H1 (cell line): ENCODE measurements at regions not wholly inside any gene's neighbourhood (a gene's known extent, or its start where the extent isn't known, plus 50 kb on each side); places are given as distances from the start of the nearest gene placed in this dataset.

Source experiments
- CTCF ChIA-PET: fragments of 300-600 bp; sonication (Branson Sonifier 250); formaldehyde crosslinking; loops from one replicate; lab custom pipeline; 2021; ENCODE audit not compliant: partially characterized antibody; lab: Charles Lee
- POLR2A ChIA-PET: fragments of 300-600 bp; sonication (Branson Sonifier 250); formaldehyde crosslinking; loops from one replicate; lab custom pipeline; 2021; ENCODE audit warnings: inconsistent platforms; ENCODE audit not compliant: partially characterized antibody; lab: Charles Lee
- DNase-seq, 2 experiments: peaks; one replicate each; pipeline versions ENCODE4 v3.0.0 to v3.0.0-alpha.2; 2010 to 2022; ENCODE audit warnings: low spot score in 2 of 2, low read depth in 1 of 2, mixed read lengths in 1 of 2
- FAIRE-seq: peaks from 2 replicates; lab custom pipeline; 2011; peaks lifted over from hg19 to GRCh38; lab: Jason Lieb, UNC
- H2AFZ ChIP-seq: 2 replicates; pipeline ENCODE4 v1.8.1; 2012; ENCODE audit warnings: low read length, inconsistent platforms
- H2AK5ac ChIP-seq: 2 replicates; pipeline ENCODE4 v1.6.1; 2013; ENCODE audit warnings: low read depth, low read length
- H2BK120ac ChIP-seq: replicated peaks from 2 replicates; pipeline ENCODE3; 2013; ENCODE audit warnings: low read depth, low read length, inconsistent platforms
- H2BK12ac ChIP-seq: 2 replicates; pipeline ENCODE4 v1.6.1; 2013; ENCODE audit warnings: low read depth, low read length
- H2BK15ac ChIP-seq: 2 replicates; pipeline ENCODE4 v1.6.1; 2013; ENCODE audit warnings: low read length
- H2BK20ac ChIP-seq: 2 replicates; pipeline ENCODE4 v1.6.1; 2013; ENCODE audit warnings: low read length
- H2BK5ac ChIP-seq: 2 replicates; pipeline ENCODE4 v1.6.1; 2013; ENCODE audit warnings: low read depth, low read length
- H3K14ac ChIP-seq: 2 replicates; pipeline ENCODE4 v1.6.1; 2013; ENCODE audit warnings: inconsistent platforms; ENCODE audit not compliant: insufficient read length
- H3K18ac ChIP-seq: 2 replicates; pipeline ENCODE4 v1.6.1; 2013; ENCODE audit warnings: low read length; ENCODE audit errors: extremely low read depth
- H3K23ac ChIP-seq: 2 replicates; pipeline ENCODE4 v1.6.1; 2013; ENCODE audit warnings: inconsistent platforms; ENCODE audit not compliant: insufficient read length
- H3K23me2 ChIP-seq: 2 replicates; pipeline ENCODE4 v1.6.1; 2013; ENCODE audit warnings: low read depth, low read length
- H3K27ac ChIP-seq: 2 replicates; pipeline ENCODE4 v1.6.1; 2011; ENCODE audit warnings: low read depth, low read length, inconsistent platforms
- H3K27me3 ChIP-seq, 4 experiments: replicated peaks in 1 of 4; 1 replicate in 1 of 4; 2 replicates in 3 of 4; pipeline versions ENCODE4 v1.6.1 to v1.8.1; 2011 to 2013; ENCODE audit warnings: low read length in 3 of 4, mild to moderate bottlenecking in 3 of 4, inconsistent platforms in 2 of 4, mixed read lengths in 2 of 4, moderate library complexity in 1 of 4; ENCODE audit not compliant: control insufficient read depth in 3 of 4, insufficient read depth in 3 of 4; ENCODE audit errors: extremely low read depth in 1 of 4
- H3K36me3 ChIP-seq, 4 experiments: 2 replicates each; pipeline versions ENCODE4 v1.6.1 to v1.8.1; 2011 to 2013; ENCODE audit warnings: mild to moderate bottlenecking in 4 of 4, low read length in 3 of 4, moderate library complexity in 2 of 4, control low read depth in 1 of 4, inconsistent platforms in 1 of 4; ENCODE audit not compliant: insufficient read depth in 4 of 4, control insufficient read depth in 2 of 4
- H3K4ac ChIP-seq: replicated peaks from 2 replicates; pipeline ENCODE3; 2013; ENCODE audit warnings: low read length, low read depth, mixed read lengths, inconsistent platforms; ENCODE audit not compliant: insufficient read length
- H3K4me1 ChIP-seq, 4 experiments: replicated peaks in 1 of 4; 1 replicate in 1 of 4; 2 replicates in 3 of 4; pipeline versions ENCODE4 v1.6.1 to v1.8.1; 2011 to 2013; ENCODE audit warnings: low read length in 3 of 4, inconsistent platforms in 2 of 4, mixed read lengths in 1 of 4; ENCODE audit not compliant: insufficient read depth in 4 of 4, control insufficient read depth in 3 of 4
- H3K4me2 ChIP-seq, 2 experiments: 2 replicates each; pipeline versions ENCODE4 v1.6.1 to v1.8.1; 2011 to 2013; ENCODE audit warnings: low read depth in 2 of 2, low read length in 2 of 2, control low read depth in 1 of 2, inconsistent platforms in 1 of 2, mild to moderate bottlenecking in 1 of 2; ENCODE audit not compliant: insufficient read depth in 1 of 2
- H3K4me3 ChIP-seq, 4 experiments: fragments of 200-600, 300-600 bp in 1 of 4; sonication (generic), shearing (Covaris generic), sonication (Bioruptor Twin) in 1 of 4; 2 replicates each; pipeline versions ENCODE4 v1.5.1 to v1.8.1; 2011 to 2016; ENCODE audit warnings: low read length in 4 of 4, low read depth in 3 of 4, control low read depth in 2 of 4, inconsistent platforms in 2 of 4, mild to moderate bottlenecking in 2 of 4, mixed read lengths in 1 of 4, moderate library complexity in 1 of 4; ENCODE audit not compliant: insufficient read depth in 2 of 4; ENCODE audit errors: extremely low read depth in 1 of 4
- H3K56ac ChIP-seq: replicated peaks from 2 replicates; pipeline ENCODE3; 2013; ENCODE audit warnings: low read depth, mild to moderate bottlenecking, mixed read lengths, low read length, inconsistent platforms; ENCODE audit not compliant: insufficient read length
- H3K79me1 ChIP-seq: 2 replicates; pipeline ENCODE4 v1.6.1; 2013; ENCODE audit warnings: low read depth, low read length, control low read depth
- H3K79me2 ChIP-seq, 2 experiments: 2 replicates each; pipeline versions ENCODE4 v1.6.1 to v1.8.1; 2012 to 2013; ENCODE audit warnings: low read length in 2 of 2, mild to moderate bottlenecking in 2 of 2, inconsistent platforms in 1 of 2; ENCODE audit not compliant: insufficient read depth in 2 of 2, control insufficient read depth in 1 of 2
- H3K9ac ChIP-seq, 4 experiments: replicated peaks in 1 of 4; 1 replicate in 1 of 4; 2 replicates in 3 of 4; pipeline versions ENCODE4 v1.6.1 to v1.8.1; 2011 to 2013; ENCODE audit warnings: low read depth in 3 of 4, low read length in 3 of 4, control low read depth in 2 of 4, mild to moderate bottlenecking in 2 of 4, moderate library complexity in 2 of 4, inconsistent platforms in 1 of 4; ENCODE audit errors: extremely low read depth in 1 of 4
- H3K9me3 ChIP-seq, 2 experiments: 2 replicates each; pipeline versions ENCODE4 v1.6.1 to v1.8.1; 2012 to 2013; ENCODE audit warnings: mild to moderate bottlenecking in 2 of 2, moderate library complexity in 2 of 2, control low read depth in 1 of 2, inconsistent platforms in 1 of 2, low read depth in 1 of 2, low read length in 1 of 2, mixed read lengths in 1 of 2; ENCODE audit not compliant: insufficient read depth in 2 of 2
- H4K20me1 ChIP-seq, 2 experiments: replicated peaks in 1 of 2; 2 replicates each; pipeline versions ENCODE3 to v1.8.1; 2011 to 2013; ENCODE audit warnings: inconsistent platforms in 2 of 2, low read length in 2 of 2, mild to moderate bottlenecking in 1 of 2; ENCODE audit not compliant: insufficient read depth in 2 of 2, control insufficient read depth in 1 of 2
- H4K5ac ChIP-seq: 2 replicates; pipeline ENCODE4 v1.6.1; 2013; ENCODE audit warnings: low read length, low read depth, mixed read lengths, inconsistent platforms; ENCODE audit not compliant: insufficient read length
- H4K8ac ChIP-seq: 2 replicates; pipeline ENCODE4 v1.8.0; 2013; ENCODE audit warnings: mild to moderate bottlenecking, moderate library complexity, low read length, inconsistent platforms; ENCODE audit not compliant: insufficient read depth; ENCODE audit errors: extremely low read depth
- H4K91ac ChIP-seq: replicated peaks from 2 replicates; pipeline ENCODE3; 2013; ENCODE audit warnings: low read length, mixed read lengths, inconsistent platforms; ENCODE audit not compliant: insufficient read length
- ASH2L ChIP-seq: fragments of 200-600, 300-600 bp; sonication (generic); IDR thresholded peaks from one replicate; pipeline ENCODE4 v1.7.1; 2017; ENCODE audit warnings: low read length
- CBX5 ChIP-seq: fragments of 300-800, 300-1000 bp; sonication (generic); IDR thresholded peaks from 2 replicates; pipeline ENCODE4 v1.7.1; 2016; ENCODE audit warnings: antibody characterized with exemption, low read length, low read depth
- KDM5A ChIP-seq: fragments of 200-600 bp; IDR thresholded peaks from 2 replicates; pipeline ENCODE4 v1.7.1; 2012; ENCODE audit warnings: mild to moderate bottlenecking, low read length, inconsistent platforms, mixed read lengths
- POLR2AphosphoS5 ChIP-seq: IDR thresholded peaks from 2 replicates; pipeline ENCODE4 v1.6.1; 2011; ENCODE audit warnings: low read depth, low read length
- RFX5 ChIP-seq: IDR thresholded peaks from 2 replicates; pipeline ENCODE4 v1.6.1; 2011; ENCODE audit warnings: low read depth, low read length, improper control_type of control experiment, borderline replicate concordance
- SIRT6 ChIP-seq: IDR thresholded peaks from one replicate; pipeline ENCODE4 v1.7.1; 2012; ENCODE audit warnings: low read length, inconsistent platforms
- SP2 ChIP-seq: IDR thresholded peaks from 2 replicates; pipeline ENCODE4 v1.6.1; 2012; ENCODE audit warnings: mild to moderate bottlenecking, low read length, inconsistent platforms
- WGBS, 2 experiments: shearing (Covaris generic) in 1 of 2; methylation state at CpG; one replicate each; pipeline versions ENCODE4 v1.1.6 to v1.1.7; 2013 to 2015; ENCODE audit warnings: low lambda C conversion rate in 2 of 2, mixed read lengths in 2 of 2, inconsistent platforms in 1 of 2, low coverage in 1 of 2, missing lambda C conversion rate in 1 of 2; ENCODE audit not compliant: insufficient replicate concordance in 2 of 2, insufficient coverage in 1 of 2, insufficient read length in 1 of 2; ENCODE audit errors: extremely low coverage in 1 of 2, missing lambda C conversion rate in 1 of 2; 5-methylcytosine and 5-hydroxymethylcytosine counted together
- TF ChIP-seq, protein P1 (sequence below): IDR thresholded peaks from 2 replicates; pipeline ENCODE4 v1.6.1; 2011; ENCODE audit warnings: low read depth, mild to moderate bottlenecking, low read length; ENCODE audit not compliant: insufficient read depth
- TF ChIP-seq, protein P2 (sequence below): IDR thresholded peaks from 2 replicates; pipeline ENCODE4 v1.6.1; 2012; ENCODE audit warnings: low read length, inconsistent platforms

GRCh38 chr13:71054358-71054757 lies 812.6 kb downstream of the DACH1 start:
- Histone ChIP-seq H3K4ac (no peak overlapping the region), H4K20me1 (no peaks in the 10 kb centered on the region), H2BK12ac (no peak overlapping the region), H4K8ac (no peak overlapping the region), H3K14ac (no peak overlapping the region), H4K5ac (no peak overlapping the region), H2BK15ac (no peak overlapping the region), H2AK5ac (no peak overlapping the region), H3K4me1 (peaks cover 0 to 5% (median 0%) of the 10 kb centered on the region in 4 experiments; a peak in 1 of 7 replicates), H3K9me3 (no peaks in the 10 kb centered on the region), H3K27ac (no peak overlapping the region), H3K23ac (no peak overlapping the region), H3K56ac (no peak overlapping the region), H3K79me1 (no peaks in the 10 kb centered on the region), H2BK20ac (no peak overlapping the region), H3K4me3 (no peak overlapping the region), H2BK5ac (no peak overlapping the region), H2BK120ac (no peak overlapping the region), H3K9ac (no peak overlapping the region), H3K27me3 (no peaks in the 10 kb centered on the region), H3K18ac (no peak overlapping the region), H3K79me2 (no peaks in the 10 kb centered on the region), H3K4me2 (no peak overlapping the region), H2AFZ (no peak overlapping the region), H3K36me3 (no peaks in the 10 kb centered on the region), H3K23me2 (no peaks in the 10 kb centered on the region), H4K91ac (no peak overlapping the region)
- no peak for FAIRE-seq
- ChIA-PET POLR2A (no interaction called here), CTCF (no interaction called here)
- no peak for DNase-seq
- 53% methylated on average over 1 of the region's 1 CpG; no CpG with 5 or more reads in 1 of the 2 experiments for WGBS, 2 experiments
- no peak for TF ChIP-seq ASH2L
- TF ChIP-seq SP2: no peak
- TF ChIP-seq POLR2AphosphoS5: no peak
- TF ChIP-seq, protein P1, sequence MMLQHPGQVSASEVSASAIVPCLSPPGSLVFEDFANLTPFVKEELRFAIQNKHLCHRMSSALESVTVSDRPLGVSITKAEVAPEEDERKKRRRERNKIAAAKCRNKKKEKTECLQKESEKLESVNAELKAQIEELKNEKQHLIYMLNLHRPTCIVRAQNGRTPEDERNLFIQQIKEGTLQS: no peak
- TF ChIP-seq SIRT6: no peak
- TF ChIP-seq, protein P2, sequence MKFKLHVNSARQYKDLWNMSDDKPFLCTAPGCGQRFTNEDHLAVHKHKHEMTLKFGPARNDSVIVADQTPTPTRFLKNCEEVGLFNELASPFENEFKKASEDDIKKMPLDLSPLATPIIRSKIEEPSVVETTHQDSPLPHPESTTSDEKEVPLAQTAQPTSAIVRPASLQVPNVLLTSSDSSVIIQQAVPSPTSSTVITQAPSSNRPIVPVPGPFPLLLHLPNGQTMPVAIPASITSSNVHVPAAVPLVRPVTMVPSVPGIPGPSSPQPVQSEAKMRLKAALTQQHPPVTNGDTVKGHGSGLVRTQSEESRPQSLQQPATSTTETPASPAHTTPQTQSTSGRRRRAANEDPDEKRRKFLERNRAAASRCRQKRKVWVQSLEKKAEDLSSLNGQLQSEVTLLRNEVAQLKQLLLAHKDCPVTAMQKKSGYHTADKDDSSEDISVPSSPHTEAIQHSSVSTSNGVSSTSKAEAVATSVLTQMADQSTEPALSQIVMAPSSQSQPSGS: no peak
- TF ChIP-seq CBX5: no peak
- TF ChIP-seq RFX5: no peak
- no peak for TF ChIP-seq KDM5A
